Left cardiac atrium (tissue), 4 donors: ENCODE measurements at regions not wholly inside any gene's neighbourhood (a gene's known extent, or its start where the extent isn't known, plus 50 kb on each side); places are given as distances from the start of the nearest gene placed in this dataset.
"Not testable (repeated sequence)": the region's sequence is repeated elsewhere in the genome, so short reads cannot be mapped to it uniquely, and the experiment has no call there.

Experiments used
- ATAC-seq, 2 donors: fragments of 200-7000 bp; cut with Tn5 transposase; one replicate each; pipeline ENCODE4 v1.9.1; 2020; ENCODE audit warnings: mild to moderate bottlenecking in 2 of 2, moderate library complexity in 2 of 2
- DNase-seq: peaks from one replicate; pipeline ENCODE4 v3.0.0-alpha.2; 2020
- intact Hi-C, 2 donors: fragments of 100-400 bp; cut with DNase I; formaldehyde crosslinking; loops; one replicate each; pipeline versions ENCODE4 v1.14.1 to v1.15.1; 2022 to 2023
- donor health status: DM: no; HTN: yes; CAD: no.
- donor health status: DM: no; HTN: yes; CAD: no; lungs with severe emphysema.
- donor health status: DM: yes; HTN: yes; CAD: no.
- donor health status: Dilated cardiomyopathy.

DNA sequence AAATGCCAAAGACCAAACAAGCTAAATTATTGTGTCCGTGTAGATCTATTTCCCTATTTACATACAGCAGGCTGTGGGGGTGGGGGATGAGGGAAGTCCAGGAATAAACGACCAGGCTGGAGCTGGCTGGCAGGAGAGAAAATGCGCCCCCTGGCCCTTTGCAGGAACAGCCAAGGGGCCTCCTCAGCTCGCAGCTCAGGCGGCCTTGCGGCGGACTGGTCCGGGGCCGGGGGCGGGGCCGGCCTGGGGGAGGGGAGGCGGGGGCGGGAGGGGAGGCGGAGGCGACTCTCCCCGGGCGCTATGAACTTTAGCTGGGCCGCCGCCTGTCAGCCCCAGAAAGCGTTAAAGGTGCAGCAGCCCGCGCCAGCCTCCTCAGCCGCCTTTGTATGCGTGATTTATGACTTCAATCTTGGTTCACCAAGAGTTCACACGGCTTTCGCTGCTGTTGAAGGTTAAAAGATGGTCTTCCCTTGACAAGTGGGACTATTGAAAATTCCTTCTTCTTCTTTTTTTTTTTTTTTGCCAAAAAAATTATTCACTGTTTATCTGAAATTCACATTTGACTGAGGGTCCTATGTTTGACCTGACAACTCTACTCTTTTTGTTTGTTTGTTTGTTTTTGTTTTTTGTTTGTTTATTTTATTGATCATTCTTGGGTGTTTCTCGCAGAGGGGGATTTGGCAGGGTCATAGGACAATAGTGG, 967.0 kb upstream of the DEFB115 start:
- not testable (repeated sequence) for DNase-seq
- ATAC-seq, result peak; percentile 72 to 83

GRCh38 chr20:30291064-30291379, 966.4 kb upstream of the DEFB115 start:
- DNase-seq, intact Hi-C loops, ATAC-seq: not testable (repeated sequence)

More for the DNA sequence above, 967.0 kb upstream of the DEFB115 start:
- intact Hi-C loops, result not testable (repeated sequence)

- intact Hi-C loops, ATAC-seq, DNase-seq: not testable (repeated sequence)
Observed at GRCh38 chr20:30291686-30292085, 965.8 kb upstream of the DEFB115 start.

DNA sequence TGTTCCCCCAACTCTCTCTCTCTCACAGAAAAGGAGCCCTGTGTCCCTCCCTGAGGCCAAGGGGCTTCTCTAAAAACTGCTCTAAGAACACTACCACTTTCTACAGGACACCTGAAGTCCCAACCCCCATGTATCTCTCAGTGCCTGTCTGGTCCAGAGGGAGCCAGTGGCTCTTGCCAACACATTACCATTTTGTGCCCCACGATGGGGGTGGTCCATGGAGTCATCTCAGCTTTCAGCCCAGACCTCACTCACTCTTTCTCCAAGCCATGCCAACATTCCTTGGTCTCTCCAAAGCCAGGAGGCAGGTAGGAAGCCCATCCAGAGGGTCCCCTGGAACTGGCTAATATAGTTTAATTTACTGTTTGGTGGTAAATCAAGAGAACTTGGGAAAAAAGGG, 962.1 kb upstream of the DEFB115 start:
- DNase-seq, ATAC-seq, intact Hi-C loops: not testable (repeated sequence)

DNA sequence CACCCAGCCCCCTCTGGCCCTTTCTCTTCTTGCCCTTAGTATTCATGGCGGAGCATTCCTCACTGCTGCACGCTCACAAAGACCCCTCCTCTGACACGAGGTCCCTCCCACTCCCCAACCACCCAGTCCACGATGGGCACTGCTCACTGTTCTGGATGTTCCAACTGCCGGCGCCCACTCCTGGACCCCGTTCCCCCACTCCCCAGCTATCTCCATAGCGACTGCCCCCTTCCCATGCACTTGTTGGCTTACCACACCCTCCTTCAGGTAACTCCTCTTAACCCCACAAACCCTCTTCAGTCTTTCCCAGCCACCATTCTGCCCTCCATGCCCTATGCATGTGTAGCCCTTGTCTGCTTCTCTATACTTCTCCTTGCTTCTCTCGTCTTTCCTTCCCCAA, 961.5 kb upstream of the DEFB115 start:
- DNase-seq, ATAC-seq, intact Hi-C loops: not testable (repeated sequence)

- ATAC-seq, intact Hi-C loops, DNase-seq: not testable (repeated sequence)
Observed at GRCh38 chr20:30297878-30298595, 959.4 kb upstream of the DEFB115 start.

DNA sequence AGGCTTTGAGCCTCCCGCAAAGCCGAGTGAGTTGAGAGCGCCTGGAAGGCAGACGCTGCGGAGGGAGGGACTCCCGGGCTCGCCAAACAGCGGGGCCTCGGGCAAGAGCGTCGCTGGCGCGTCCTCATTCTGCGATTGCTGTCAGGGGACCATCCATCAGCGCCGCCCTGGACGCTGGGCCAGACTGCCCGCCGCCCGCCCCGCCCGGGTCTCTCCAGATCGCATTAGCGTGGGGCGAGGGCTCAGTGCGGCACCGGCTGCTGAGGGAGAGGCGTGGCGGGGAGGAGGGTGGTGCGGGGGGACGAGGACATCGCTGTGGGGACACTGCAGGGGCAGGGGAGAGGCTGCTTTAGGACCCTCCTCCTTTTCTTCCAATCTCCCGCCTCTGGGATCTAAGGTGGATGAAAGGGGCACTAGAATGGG, 957.2 kb upstream of the DEFB115 start:
- not testable (repeated sequence) for DNase-seq

DNA sequence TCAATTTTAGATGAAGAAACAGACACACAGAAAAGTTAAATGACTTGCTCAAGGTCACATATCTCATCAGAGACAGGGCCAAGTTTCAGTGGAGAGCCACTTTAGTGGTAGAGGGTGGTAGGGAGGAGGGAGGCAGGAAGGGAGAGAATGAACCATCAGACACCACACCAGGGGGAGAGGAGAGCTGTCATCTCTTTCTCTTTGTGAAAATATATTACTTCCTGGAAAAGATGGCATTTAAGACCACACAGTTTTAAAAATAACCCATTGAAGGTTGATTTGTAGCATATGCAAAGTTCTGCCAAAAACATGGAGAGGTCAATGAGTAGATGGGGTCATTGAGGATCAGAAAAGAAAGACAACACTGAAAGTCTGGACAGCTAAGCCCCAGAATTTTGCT, 954.7 kb upstream of the DEFB115 start:
- intact Hi-C loops, ATAC-seq, DNase-seq: not testable (repeated sequence)

More for the DNA sequence above, 957.2 kb upstream of the DEFB115 start:
- intact Hi-C loops, ATAC-seq: not testable (repeated sequence)

DNA sequence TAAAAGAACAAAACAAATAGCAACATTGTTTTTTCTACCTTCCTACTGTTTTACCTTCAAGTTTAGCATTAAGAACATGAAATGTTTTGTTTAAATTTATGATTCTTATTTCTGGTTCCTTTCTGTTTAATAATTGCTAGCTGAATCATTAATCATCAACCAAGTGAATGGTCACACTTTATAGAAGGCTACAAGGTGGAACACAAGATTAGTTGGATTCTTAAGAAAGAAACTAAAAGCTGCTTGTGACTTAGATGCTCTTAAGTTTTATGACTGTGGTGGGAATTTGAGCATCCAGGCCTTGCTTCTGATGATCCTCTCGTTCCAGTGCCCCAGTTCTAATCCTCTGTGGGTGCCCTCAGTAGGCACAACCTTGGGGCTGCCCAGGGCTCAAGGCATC, 947.5 kb upstream of the DEFB115 start:
- ATAC-seq, DNase-seq, intact Hi-C loops: not testable (repeated sequence)

DNA sequence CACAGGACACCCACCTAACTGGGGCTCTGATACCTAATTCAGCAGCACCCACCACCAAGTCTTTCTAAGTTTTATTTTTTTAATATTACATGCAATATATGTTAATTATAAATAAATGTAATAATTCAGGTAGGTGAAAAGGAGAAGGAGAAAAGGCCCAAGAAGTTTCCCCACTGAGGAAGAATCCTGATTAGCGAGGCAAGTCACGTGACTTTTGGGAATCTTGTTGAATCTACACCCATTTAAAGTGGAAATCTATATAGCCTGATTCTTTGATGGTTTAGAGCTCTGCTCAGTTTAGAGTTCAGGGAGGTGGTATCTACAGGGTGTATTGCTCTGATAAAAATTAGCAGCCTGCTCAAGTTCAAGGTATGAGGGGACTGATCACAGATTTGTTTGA, 947.1 kb upstream of the DEFB115 start:
- intact Hi-C loops, ATAC-seq, DNase-seq: not testable (repeated sequence)

- ATAC-seq, intact Hi-C loops, DNase-seq: not testable (repeated sequence)
Observed at GRCh38 chr20:30312220-30312619, 945.2 kb upstream of the DEFB115 start.

- DNase-seq, intact Hi-C loops, ATAC-seq: not testable (repeated sequence)
Observed at GRCh38 chr20:30313660-30314059, 943.8 kb upstream of the DEFB115 start.

DNA sequence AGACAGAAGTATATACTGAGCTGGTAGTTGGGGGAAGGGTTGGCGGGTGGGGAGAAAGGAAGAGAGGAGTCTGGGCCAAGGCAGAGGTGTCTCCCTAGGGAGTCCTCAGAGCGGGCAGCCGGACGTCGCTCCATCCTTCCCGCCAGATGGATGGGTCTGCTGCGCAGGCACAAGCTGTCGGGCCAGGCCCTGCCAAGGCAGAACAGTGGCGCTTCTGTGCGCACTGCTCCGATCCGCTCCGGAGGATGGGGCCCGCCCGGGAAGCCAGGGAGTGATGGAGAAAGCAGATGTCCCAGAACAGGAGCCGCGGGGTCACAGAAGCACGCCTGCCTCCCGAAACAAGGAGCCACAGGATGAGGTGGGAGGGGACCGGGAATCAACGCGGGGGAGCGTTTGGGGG, 941.4 kb upstream of the DEFB115 start:
- ATAC-seq, intact Hi-C loops, DNase-seq: not testable (repeated sequence)

DNA sequence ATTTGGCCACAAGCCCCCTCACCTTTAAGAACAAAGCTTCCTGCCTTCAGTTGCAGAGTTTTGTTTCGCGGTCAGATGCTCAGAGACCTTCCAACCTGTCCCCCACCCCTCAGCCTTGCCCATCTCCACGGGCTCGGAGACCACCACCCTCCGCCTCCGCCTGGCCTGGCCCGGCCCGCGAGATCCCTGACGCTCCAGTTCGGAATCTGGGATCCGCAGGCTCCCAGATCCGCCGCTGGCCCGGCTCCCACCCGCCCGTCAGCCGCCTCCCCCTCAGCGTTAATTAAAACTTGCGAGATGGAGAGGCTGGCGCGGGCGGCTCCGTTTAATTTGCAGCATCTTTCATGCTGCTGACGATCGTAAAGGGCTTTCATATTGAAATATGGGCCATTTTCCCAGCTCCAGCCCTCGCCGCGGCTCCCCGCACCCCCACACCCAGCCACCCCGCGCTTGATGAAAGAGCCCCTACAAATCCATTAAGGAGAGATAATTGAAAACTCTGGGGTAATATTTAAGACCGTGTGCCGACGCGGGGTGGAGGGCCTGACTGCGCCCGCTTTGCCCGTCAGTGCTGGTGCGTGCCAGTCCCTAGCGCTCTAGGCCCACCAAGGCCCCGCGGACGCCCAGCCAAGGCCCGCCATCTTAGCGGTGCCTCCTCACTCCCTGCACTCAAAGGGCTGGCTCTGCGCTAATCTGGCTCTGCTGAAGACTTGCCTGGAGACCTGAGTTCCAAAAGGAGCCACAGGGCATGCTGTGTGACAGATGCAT, 940.7 kb upstream of the DEFB115 start:
- ATAC-seq, DNase-seq, intact Hi-C loops: not testable (repeated sequence)

- DNase-seq, ATAC-seq, intact Hi-C loops: not testable (repeated sequence)
Observed at GRCh38 chr20:30333744-30334143, 923.7 kb upstream of the DEFB115 start.

GRCh38 chr20:30337556-30337955, 919.9 kb upstream of the DEFB115 start:
- intact Hi-C loops, ATAC-seq, DNase-seq: not testable (repeated sequence)

- DNase-seq, intact Hi-C loops, ATAC-seq: not testable (repeated sequence)
Observed at GRCh38 chr20:30348932-30349331, 908.5 kb upstream of the DEFB115 start.

- ATAC-seq, DNase-seq, intact Hi-C loops: not testable (repeated sequence)
Observed at GRCh38 chr20:30356854-30357467, 900.5 kb upstream of the DEFB115 start.

DNA sequence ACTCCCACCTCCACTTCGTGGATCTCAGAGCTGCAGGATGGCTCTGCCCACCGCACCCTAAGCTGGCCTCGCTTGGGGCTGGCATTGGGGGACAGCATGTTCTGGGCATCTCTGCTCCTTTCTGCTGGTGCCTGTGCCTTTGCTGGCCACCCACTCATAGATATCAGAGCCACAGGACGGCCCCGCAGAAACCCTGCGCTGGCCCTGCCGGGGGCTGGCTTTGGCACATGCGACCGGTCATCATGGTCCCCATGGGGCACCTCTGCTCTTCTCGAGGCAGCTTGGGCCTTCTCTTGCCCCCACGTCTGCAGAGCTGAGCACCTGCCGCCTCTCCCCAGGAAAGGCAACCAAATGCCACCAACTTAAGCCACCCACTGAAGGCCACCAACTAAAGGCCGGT, 895.7 kb upstream of the DEFB115 start:
- DNase-seq, intact Hi-C loops, ATAC-seq: not testable (repeated sequence)
